Mucosa of descending colon (tissue), 3 donors: ENCODE measurements at regions not wholly inside any gene's neighbourhood (a gene's known extent, or its start where the extent isn't known, plus 50 kb on each side); places are given as distances from the start of the nearest gene placed in this dataset.

ENCODE experiments used
- ATAC-seq: fragments of 200-7000 bp; cut with Tn5 transposase; one replicate; pipeline ENCODE4 v1.9.1; 2020; ENCODE audit warnings: mild to moderate bottlenecking, moderate library complexity
- DNase-seq, 3 donors: peaks; one replicate each; pipeline ENCODE4 v3.0.0-alpha.2; 2020
- H3K36me3 ChIP-seq: fragments of 200-600 bp; one replicate; pipeline ENCODE4 v1.8.0; 2021; ENCODE audit warnings: low read depth, mild to moderate bottlenecking
- H3K4me1 ChIP-seq: fragments of 200-600 bp; one replicate; pipeline ENCODE4 v1.8.0; 2021; ENCODE audit warnings: low read depth, mild to moderate bottlenecking
- H3K4me3 ChIP-seq: fragments of 200-600 bp; one replicate; pipeline ENCODE4 v1.8.0; 2021; ENCODE audit warnings: mild to moderate bottlenecking
- H3K9me3 ChIP-seq: fragments of 200-600 bp; one replicate; pipeline ENCODE4 v1.8.0; 2021; ENCODE audit warnings: mild to moderate bottlenecking
- intact Hi-C, 2 donors: fragments of 100-400 bp; cut with DNase I in 1 of 2; cut with micrococcal nuclease in 1 of 2; formaldehyde crosslinking; loops; one replicate each; pipeline versions ENCODE4 v1.11.0 to v1.11.1; 2022; cut with DNase I, micrococcal nuclease
- TF ChIP-seq, protein P1 (sequence below): fragments of 200-600 bp; IDR thresholded peaks from one replicate; pipeline ENCODE4 v1.8.0; 2022; ENCODE audit warnings: antibody characterized with exemption, mild to moderate bottlenecking
- donor health status: DM: no; HTN: no; CAD: no; lungs with moderate emphysema.
- donor health status: DM: no; HTN: no; CAD: no.
- donor health status: DM: no; HTN: yes; CAD: no.

DNA sequence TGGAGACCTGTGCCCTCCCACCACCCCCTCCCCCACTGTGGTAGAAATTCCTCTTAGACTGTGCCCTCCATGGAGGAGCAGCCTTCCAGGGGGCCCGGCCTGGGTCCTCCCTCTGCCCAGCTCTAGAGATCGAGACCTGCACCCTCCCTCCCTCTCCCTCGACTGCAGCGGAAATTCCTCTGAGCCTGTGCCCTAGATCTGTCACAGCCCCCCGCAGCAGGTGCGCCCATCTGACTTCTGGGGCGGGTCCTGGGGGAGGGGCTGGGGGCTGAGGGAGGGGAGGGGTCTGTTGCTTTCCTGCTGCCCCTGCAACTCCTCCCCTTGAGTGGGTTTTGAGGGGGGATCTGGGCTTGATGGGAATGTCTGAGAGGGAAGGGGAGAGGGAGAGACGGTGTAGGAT, 177.8 kb upstream of the GSE1 start:
- Histone ChIP-seq H3K9me3 (no peaks in the 10 kb centered on the region), H3K4me3 (no peak overlapping the region), H3K4me1 (peaks cover 32% of the 10 kb centered on the region), H3K36me3 (no peaks in the 10 kb centered on the region)
- intact Hi-C loops, result no loop called here
- ATAC-seq (no peak), DNase-seq (peak in 2 of 3 donors; percentile 25 to 44)
- TF ChIP-seq, protein P1, sequence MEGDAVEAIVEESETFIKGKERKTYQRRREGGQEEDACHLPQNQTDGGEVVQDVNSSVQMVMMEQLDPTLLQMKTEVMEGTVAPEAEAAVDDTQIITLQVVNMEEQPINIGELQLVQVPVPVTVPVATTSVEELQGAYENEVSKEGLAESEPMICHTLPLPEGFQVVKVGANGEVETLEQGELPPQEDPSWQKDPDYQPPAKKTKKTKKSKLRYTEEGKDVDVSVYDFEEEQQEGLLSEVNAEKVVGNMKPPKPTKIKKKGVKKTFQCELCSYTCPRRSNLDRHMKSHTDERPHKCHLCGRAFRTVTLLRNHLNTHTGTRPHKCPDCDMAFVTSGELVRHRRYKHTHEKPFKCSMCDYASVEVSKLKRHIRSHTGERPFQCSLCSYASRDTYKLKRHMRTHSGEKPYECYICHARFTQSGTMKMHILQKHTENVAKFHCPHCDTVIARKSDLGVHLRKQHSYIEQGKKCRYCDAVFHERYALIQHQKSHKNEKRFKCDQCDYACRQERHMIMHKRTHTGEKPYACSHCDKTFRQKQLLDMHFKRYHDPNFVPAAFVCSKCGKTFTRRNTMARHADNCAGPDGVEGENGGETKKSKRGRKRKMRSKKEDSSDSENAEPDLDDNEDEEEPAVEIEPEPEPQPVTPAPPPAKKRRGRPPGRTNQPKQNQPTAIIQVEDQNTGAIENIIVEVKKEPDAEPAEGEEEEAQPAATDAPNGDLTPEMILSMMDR, result no peak

DNA sequence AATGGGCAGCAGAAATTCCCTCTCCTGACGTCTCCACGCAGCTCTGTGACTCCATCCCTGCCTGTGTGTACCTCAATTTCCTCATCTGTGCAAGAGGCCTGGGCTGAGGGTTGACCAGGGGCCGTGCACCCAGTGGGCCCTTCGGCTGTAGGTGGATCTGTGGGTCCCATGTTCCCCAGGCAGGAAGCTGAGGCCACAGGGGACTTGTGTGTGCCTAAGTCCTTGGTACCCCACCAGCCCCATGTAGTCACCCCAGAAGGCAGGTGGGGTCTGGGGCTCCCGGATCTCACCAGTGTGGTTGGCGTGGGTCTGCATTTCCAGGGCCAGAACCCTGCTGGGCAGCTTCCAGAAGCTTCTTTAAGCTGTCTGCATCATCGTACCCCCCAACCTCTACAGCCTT, 177.4 kb upstream of the GSE1 start:
- Histone ChIP-seq H3K4me3 (no peak overlapping the region), H3K36me3 (no peaks in the 10 kb centered on the region), H3K9me3 (no peaks in the 10 kb centered on the region), H3K4me1 (peaks cover 32% of the 10 kb centered on the region)
- DNase-seq (peak in 1 of 3 donors; percentile 21), ATAC-seq (no peak)
- TF ChIP-seq, protein P1, result no peak
- intact Hi-C loops, result no loop called here

DNA sequence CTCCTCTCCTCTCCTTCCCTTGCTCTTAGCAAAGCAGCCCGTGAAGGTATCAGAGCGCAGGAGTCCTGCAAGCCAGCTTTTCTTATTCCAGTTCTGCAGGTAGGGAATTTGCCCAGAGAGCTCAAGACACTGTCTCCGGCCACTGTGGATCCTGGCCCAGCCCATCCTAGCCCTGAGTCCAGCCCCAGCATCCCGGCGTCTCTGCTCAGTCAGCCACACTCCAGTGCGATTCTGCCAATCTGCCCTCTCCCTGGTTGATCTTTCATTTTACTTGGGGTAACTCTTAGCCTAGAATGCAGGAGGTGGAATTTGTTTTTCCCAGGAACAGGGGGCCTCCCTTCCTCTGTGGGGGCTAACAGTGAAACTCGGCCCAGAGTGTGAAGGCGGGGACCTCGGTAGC, 176.9 kb upstream of the GSE1 start:
- no peaks in the 10 kb centered on the region for H3K9me3 ChIP-seq
- intact Hi-C loops, result no loop called here
- TF ChIP-seq, protein P1, result no peak
- no peaks in the 10 kb centered on the region for H3K36me3 ChIP-seq
- ATAC-seq, result peak; percentile 26
- peak in 1 of 3 donors; percentile 55 for DNase-seq
- peaks cover 32% of the 10 kb centered on the region for H3K4me1 ChIP-seq
- H3K4me3 ChIP-seq, result no peak overlapping the region

DNA sequence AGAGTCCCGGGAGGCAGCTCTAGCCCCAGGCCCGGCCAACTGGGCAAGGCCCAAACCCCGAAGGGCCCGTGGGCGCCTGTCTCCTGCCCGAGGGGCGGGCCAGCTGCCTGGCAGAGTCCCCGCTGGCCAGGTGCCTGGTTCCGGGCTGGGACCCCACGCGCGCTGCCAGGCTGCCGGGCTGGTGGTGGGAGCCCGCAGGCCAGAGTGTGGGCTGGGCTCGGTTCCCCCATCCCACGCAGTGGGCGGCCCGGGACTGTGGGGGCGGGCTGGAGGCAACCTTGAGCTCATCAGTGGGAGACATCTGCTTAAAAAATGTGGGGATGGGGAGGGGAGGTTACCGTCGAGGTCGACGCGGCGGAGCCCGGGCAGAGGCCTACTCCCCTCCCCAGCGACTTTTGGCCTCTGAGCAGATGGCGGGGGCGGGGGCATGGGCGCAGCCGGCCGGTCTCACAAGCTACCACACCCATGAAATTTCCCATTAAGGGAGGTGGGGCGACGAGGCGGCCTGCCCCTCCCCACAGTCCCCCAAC, 176.4 kb upstream of the GSE1 start:
- ATAC-seq, result peak; percentile 82
- H3K4me1 ChIP-seq, result peaks cover 32% of the 10 kb centered on the region
- no peaks in the 10 kb centered on the region for H3K36me3 ChIP-seq
- DNase-seq, result peak; percentile 87 to 89 (median 89)
- intact Hi-C loops, result no loop called here
- H3K4me3 ChIP-seq, result no peak overlapping the region
- no peaks in the 10 kb centered on the region for H3K9me3 ChIP-seq
- TF ChIP-seq, protein P1, result no peak

DNA sequence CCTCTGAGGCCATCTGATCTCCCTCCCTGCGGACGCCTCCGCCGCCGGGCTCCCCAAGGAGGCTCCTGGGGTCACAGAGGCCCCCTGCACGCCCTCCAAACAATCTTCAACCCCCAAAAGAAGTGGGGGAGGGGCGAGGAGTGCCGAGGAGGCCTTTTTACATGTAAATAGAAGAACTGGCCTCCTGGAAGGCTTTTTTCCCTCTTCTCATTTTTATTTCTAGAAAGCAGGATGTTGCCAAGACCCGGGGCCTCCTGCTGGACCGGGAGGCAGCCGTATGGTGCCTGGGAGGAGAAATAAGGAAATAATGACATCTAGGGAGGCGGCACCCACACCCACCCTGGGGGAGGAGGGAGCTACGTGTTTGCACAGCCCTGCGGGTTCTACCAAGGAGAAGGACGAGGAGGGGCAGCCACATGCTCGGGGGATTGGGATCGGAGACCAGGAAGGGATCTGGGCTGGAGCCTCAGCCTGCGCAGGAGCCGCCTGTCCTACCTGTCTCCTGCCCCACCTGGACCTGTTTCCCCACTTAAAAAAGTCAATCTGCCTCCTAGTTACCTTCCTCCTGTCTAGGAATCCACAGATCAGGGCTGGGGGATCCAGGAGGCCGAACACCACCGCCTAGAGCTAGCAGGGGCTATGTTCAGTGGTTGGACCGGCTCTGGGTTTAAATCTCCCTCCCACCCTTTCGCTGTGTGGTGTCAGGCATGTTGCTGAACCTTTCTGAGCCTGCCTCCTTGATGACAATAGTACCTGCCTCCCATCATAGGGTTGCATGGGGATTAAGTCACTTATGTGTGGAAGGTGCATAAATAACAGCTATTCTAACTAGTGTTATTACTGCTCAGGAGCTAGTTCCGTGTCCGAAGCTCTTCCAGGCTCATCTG, 175.7 kb upstream of the GSE1 start:
- peaks cover 32% of the 10 kb centered on the region for H3K4me1 ChIP-seq
- DNase-seq, result peak; percentile 89 to 92 (median 92)
- H3K36me3 ChIP-seq, result no peaks in the 10 kb centered on the region
- intact Hi-C loops, result no loop called here
- no peak overlapping the region for H3K4me3 ChIP-seq
- peak; percentile 87 for ATAC-seq
- TF ChIP-seq, protein P1, result no peak
- H3K9me3 ChIP-seq, result no peaks in the 10 kb centered on the region
